Suprapubic skin (tissue), 4 donors: ENCODE measurements at regions not wholly inside any gene's neighbourhood (a gene's known extent, or its start where the extent isn't known, plus 50 kb on each side); places are given as distances from the start of the nearest gene placed in this dataset.

ENCODE experiments used
- DNase-seq, 2 donors: peaks; one replicate each; pipeline ENCODE4 v3.0.0-alpha.2; 2019; ENCODE audit warnings: low spot score in 2 of 2
- H3K27ac ChIP-seq: fragments of 200-600 bp; sonication (generic); one replicate; pipeline ENCODE4 v1.5.1; 2019
- H3K27me3 ChIP-seq: fragments of 200-600 bp; sonication (generic); one replicate; pipeline ENCODE4 v1.5.1; 2019
- H3K36me3 ChIP-seq: fragments of 200-600 bp; sonication (generic); one replicate; pipeline ENCODE4 v1.5.1; 2019
- H3K4me1 ChIP-seq: fragments of 200-600 bp; sonication (generic); one replicate; pipeline ENCODE4 v1.5.1; 2019
- H3K4me3 ChIP-seq: fragments of 200-600 bp; sonication (generic); one replicate; pipeline ENCODE4 v1.5.1; 2019; ENCODE audit warnings: mild to moderate bottlenecking
- H3K9me3 ChIP-seq: fragments of 200-600 bp; sonication (generic); one replicate; pipeline ENCODE4 v1.5.1; 2019
- EP300 ChIP-seq: sonication (generic); formaldehyde crosslinking; IDR thresholded peaks from one replicate; pipeline ENCODE4 v1.6.1; 2017; ENCODE audit warnings: antibody characterized with exemption
- POLR2A ChIP-seq, 2 donors: fragments of 450-650 bp; IDR thresholded peaks; one replicate each; pipeline ENCODE4 v1.6.1; 2017; ENCODE audit warnings: antibody characterized with exemption in 2 of 2, mild to moderate bottlenecking in 2 of 2, moderate library complexity in 2 of 2
- POLR2AphosphoS5 ChIP-seq, 3 donors: sonication (generic); formaldehyde crosslinking; IDR thresholded peaks; one replicate each; pipeline ENCODE4 v1.6.1; 2017; ENCODE audit warnings: antibody characterized with exemption in 3 of 3
- WGBS: methylation state at CpG from one replicate; pipeline ENCODE4 v1.1.5; 2018; 5-methylcytosine and 5-hydroxymethylcytosine counted together
- TF ChIP-seq, protein P1 (sequence below), 2 donors: fragments of 200-600 bp in 1 of 2; fragments of 450-650 bp in 1 of 2; sonication (generic) in 1 of 2; IDR thresholded peaks; one replicate each; pipeline ENCODE4 v1.5.1; 2016 to 2019; ENCODE audit warnings: antibody characterized with exemption in 2 of 2, mild to moderate bottlenecking in 1 of 2, moderate library complexity in 1 of 2

GRCh38 chr10:62705789-62706188 lies 98.7 kb upstream of the ADO start:
- no peaks in the 10 kb centered on the region for H3K9me3 ChIP-seq
- TF ChIP-seq POLR2A (IDR thresholded peaks at IDR 0.05) (no peak), POLR2AphosphoS5 (IDR thresholded peaks at IDR 0.05) (no peak), EP300 (no peak)
- TF ChIP-seq, protein P1, sequence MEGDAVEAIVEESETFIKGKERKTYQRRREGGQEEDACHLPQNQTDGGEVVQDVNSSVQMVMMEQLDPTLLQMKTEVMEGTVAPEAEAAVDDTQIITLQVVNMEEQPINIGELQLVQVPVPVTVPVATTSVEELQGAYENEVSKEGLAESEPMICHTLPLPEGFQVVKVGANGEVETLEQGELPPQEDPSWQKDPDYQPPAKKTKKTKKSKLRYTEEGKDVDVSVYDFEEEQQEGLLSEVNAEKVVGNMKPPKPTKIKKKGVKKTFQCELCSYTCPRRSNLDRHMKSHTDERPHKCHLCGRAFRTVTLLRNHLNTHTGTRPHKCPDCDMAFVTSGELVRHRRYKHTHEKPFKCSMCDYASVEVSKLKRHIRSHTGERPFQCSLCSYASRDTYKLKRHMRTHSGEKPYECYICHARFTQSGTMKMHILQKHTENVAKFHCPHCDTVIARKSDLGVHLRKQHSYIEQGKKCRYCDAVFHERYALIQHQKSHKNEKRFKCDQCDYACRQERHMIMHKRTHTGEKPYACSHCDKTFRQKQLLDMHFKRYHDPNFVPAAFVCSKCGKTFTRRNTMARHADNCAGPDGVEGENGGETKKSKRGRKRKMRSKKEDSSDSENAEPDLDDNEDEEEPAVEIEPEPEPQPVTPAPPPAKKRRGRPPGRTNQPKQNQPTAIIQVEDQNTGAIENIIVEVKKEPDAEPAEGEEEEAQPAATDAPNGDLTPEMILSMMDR (IDR thresholded peaks at IDR 0.05): no peak
- H3K4me1 ChIP-seq: no peaks in the 10 kb centered on the region
- WGBS: 94% methylated on average over 2 of the region's 2 CpGs
- H3K27ac ChIP-seq: no peak overlapping the region
- DNase-seq: no peak
- H3K36me3 ChIP-seq: no peaks in the 10 kb centered on the region
- no peaks in the 10 kb centered on the region for H3K27me3 ChIP-seq
- H3K4me3 ChIP-seq: no peak overlapping the region

- Histone ChIP-seq H3K4me3 (no peak overlapping the region), H3K36me3 (no peaks in the 10 kb centered on the region), H3K9me3 (no peaks in the 10 kb centered on the region), H3K27me3 (no peaks in the 10 kb centered on the region), H3K4me1 (no peaks in the 10 kb centered on the region), H3K27ac (no peak overlapping the region)
- TF ChIP-seq POLR2AphosphoS5 (IDR thresholded peaks at IDR 0.05): no peak
- WGBS: 98% methylated on average over 2 of the region's 2 CpGs
- DNase-seq: no peak
These were observed 96.7 kb upstream of the ADO start for GRCh38 chr10:62707810-62708209.

DNA sequence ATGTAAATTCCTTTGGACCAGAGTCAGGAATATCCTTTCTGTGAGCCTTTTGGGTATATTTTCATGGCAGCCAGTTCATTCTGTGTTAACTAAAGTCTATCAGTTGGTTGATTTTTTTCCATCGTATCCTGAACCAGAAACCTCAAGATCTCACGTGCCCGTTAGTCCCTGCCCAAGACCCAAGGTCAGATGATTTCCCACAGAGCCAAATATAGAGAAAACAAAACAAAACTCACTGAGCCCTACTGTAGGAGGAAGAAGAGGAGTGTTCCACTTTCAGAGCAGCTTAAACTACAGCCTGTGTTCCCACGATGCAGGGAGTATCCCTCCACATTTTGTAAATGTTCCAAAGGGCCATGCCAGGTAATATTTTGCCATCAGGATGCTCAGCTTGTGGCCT lies 96.0 kb upstream of the ADO start:
- TF ChIP-seq EP300: no peak
- TF ChIP-seq POLR2AphosphoS5 (IDR thresholded peaks at IDR 0.05): no peak
- TF ChIP-seq, protein P1 (IDR thresholded peaks at IDR 0.05): no peak
- no peak for TF ChIP-seq POLR2A (IDR thresholded peaks at IDR 0.05)
- H3K27me3 ChIP-seq: no peaks in the 10 kb centered on the region
- no peak overlapping the region for H3K4me3 ChIP-seq
- H3K36me3 ChIP-seq: no peaks in the 10 kb centered on the region
- no peak for DNase-seq
- WGBS: 36% methylated on average over 4 of the region's 4 CpGs
- H3K9me3 ChIP-seq: no peaks in the 10 kb centered on the region
- no peak overlapping the region for H3K27ac ChIP-seq
- H3K4me1 ChIP-seq: no peaks in the 10 kb centered on the region

GRCh38 chr10:62709200-62709599 lies 95.3 kb upstream of the ADO start:
- Histone ChIP-seq H3K4me1 (no peaks in the 10 kb centered on the region), H3K27me3 (no peaks in the 10 kb centered on the region), H3K27ac (no peak overlapping the region), H3K36me3 (no peaks in the 10 kb centered on the region), H3K4me3 (no peak overlapping the region), H3K9me3 (no peaks in the 10 kb centered on the region)
- TF ChIP-seq, protein P1 (IDR thresholded peaks at IDR 0.05): no peak
- no peak for TF ChIP-seq POLR2AphosphoS5 (IDR thresholded peaks at IDR 0.05)
- no peak for DNase-seq
- 79% methylated on average over 3 of the region's 3 CpGs for WGBS

- Histone ChIP-seq H3K4me1 (no peaks in the 10 kb centered on the region), H3K36me3 (no peaks in the 10 kb centered on the region), H3K4me3 (no peak overlapping the region), H3K27ac (no peak overlapping the region), H3K27me3 (no peaks in the 10 kb centered on the region), H3K9me3 (no peaks in the 10 kb centered on the region)
- no peak for DNase-seq
- TF ChIP-seq, protein P1 (IDR thresholded peaks at IDR 0.05): no peak
- TF ChIP-seq POLR2A (IDR thresholded peaks at IDR 0.05): no peak
- TF ChIP-seq POLR2AphosphoS5 (IDR thresholded peaks at IDR 0.05): no peak
- TF ChIP-seq EP300: no peak
- 67% methylated on average over 4 of the region's 4 CpGs for WGBS
These were observed 94.3 kb upstream of the ADO start for GRCh38 chr10:62710182-62710581.

DNA sequence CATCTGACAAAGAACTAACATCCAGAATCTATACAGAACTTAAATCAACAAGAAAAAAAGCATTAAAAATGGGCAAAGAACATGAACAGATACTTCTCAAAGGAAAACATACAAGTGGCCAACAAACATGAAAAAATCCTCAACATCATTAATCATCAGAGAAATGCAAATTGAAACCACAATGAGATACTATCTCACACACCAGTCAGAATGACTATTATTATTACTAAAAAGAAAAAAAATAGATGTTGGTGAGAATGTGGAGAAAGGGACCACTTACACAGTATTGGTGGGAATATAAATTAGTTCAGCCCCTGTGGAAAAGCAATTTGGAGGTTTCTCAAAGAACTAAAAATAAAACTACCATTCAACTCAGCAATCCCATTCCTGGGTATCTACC lies 89.1 kb upstream of the ADO start:
- Histone ChIP-seq H3K9me3 (no peaks in the 10 kb centered on the region), H3K27ac (no peak overlapping the region), H3K4me1 (no peaks in the 10 kb centered on the region), H3K4me3 (no peak overlapping the region), H3K36me3 (no peaks in the 10 kb centered on the region), H3K27me3 (no peaks in the 10 kb centered on the region)
- no peak for TF ChIP-seq POLR2A (IDR thresholded peaks at IDR 0.05)
- TF ChIP-seq EP300: no peak
- no peak for TF ChIP-seq POLR2AphosphoS5 (IDR thresholded peaks at IDR 0.05)
- TF ChIP-seq, protein P1 (IDR thresholded peaks at IDR 0.05): no peak
- DNase-seq: no peak
